ENCODE measurements at regions not wholly inside any gene's neighbourhood (a gene's known extent, or its start where the extent isn't known, plus 50 kb on each side); places are given as distances from the start of the nearest gene placed in this dataset.

GRCh38 chr17:52824542-52824941 lies 666.0 kb upstream of the CA10 start:
- no peak for TF ChIP-seq CHD2 (IDR thresholded peaks at IDR 0.05; ENCODE audit: low read length, partially characterized antibody)
- TF ChIP-seq, protein P1, sequence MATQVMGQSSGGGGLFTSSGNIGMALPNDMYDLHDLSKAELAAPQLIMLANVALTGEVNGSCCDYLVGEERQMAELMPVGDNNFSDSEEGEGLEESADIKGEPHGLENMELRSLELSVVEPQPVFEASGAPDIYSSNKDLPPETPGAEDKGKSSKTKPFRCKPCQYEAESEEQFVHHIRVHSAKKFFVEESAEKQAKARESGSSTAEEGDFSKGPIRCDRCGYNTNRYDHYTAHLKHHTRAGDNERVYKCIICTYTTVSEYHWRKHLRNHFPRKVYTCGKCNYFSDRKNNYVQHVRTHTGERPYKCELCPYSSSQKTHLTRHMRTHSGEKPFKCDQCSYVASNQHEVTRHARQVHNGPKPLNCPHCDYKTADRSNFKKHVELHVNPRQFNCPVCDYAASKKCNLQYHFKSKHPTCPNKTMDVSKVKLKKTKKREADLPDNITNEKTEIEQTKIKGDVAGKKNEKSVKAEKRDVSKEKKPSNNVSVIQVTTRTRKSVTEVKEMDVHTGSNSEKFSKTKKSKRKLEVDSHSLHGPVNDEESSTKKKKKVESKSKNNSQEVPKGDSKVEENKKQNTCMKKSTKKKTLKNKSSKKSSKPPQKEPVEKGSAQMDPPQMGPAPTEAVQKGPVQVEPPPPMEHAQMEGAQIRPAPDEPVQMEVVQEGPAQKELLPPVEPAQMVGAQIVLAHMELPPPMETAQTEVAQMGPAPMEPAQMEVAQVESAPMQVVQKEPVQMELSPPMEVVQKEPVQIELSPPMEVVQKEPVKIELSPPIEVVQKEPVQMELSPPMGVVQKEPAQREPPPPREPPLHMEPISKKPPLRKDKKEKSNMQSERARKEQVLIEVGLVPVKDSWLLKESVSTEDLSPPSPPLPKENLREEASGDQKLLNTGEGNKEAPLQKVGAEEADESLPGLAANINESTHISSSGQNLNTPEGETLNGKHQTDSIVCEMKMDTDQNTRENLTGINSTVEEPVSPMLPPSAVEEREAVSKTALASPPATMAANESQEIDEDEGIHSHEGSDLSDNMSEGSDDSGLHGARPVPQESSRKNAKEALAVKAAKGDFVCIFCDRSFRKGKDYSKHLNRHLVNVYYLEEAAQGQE (IDR thresholded peaks at IDR 0.05; ENCODE audit: low read depth, low read length) = no peak
- TF ChIP-seq, protein P2, sequence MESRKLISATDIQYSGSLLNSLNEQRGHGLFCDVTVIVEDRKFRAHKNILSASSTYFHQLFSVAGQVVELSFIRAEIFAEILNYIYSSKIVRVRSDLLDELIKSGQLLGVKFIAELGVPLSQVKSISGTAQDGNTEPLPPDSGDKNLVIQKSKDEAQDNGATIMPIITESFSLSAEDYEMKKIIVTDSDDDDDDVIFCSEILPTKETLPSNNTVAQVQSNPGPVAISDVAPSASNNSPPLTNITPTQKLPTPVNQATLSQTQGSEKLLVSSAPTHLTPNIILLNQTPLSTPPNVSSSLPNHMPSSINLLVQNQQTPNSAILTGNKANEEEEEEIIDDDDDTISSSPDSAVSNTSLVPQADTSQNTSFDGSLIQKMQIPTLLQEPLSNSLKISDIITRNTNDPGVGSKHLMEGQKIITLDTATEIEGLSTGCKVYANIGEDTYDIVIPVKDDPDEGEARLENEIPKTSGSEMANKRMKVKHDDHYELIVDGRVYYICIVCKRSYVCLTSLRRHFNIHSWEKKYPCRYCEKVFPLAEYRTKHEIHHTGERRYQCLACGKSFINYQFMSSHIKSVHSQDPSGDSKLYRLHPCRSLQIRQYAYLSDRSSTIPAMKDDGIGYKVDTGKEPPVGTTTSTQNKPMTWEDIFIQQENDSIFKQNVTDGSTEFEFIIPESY (IDR thresholded peaks at IDR 0.05; ENCODE audit: borderline replicate concordance, low read depth) = no peak
- TF ChIP-seq FOSL2 (IDR thresholded peaks at IDR 0.05; ENCODE audit: borderline replicate concordance, low read depth) = no peak
- no peak for TF ChIP-seq FOXJ3 (CRISPR knock-in tag; IDR thresholded peaks at IDR 0.05)
- TF ChIP-seq MXI1 (IDR thresholded peaks at IDR 0.05; ENCODE audit: low read depth, low read length) = no peak
- no peak for TF ChIP-seq MEF2A (IDR thresholded peaks at IDR 0.05; ENCODE audit: borderline replicate concordance, low read depth)
- TF ChIP-seq TEAD4 (IDR thresholded peaks at IDR 0.05; ENCODE audit: borderline replicate concordance, insufficient read depth) = no peak
- Histone ChIP-seq H3K27me3 (ENCODE audit: insufficient read depth) (no peaks in the 10 kb centered on the region), H3K9me2 (no peaks in the 10 kb centered on the region), H4K20me1 (ENCODE audit: insufficient read depth) (no peaks in the 10 kb centered on the region), H3K27ac (ENCODE audit: low read depth in 2 of 2, low read length in 1 of 2) (no peak overlapping the region), H3K4me1 (ENCODE audit: control insufficient read depth in 1 of 2, insufficient read depth in 2 of 2, low read depth in 1 of 2, low read length in 1 of 2) (no peaks in the 10 kb centered on the region), H3K4me3 (ENCODE audit: low read depth in 2 of 2, low read length in 1 of 2) (no peak overlapping the region), H3K36me3 (replicated peaks in 1 of 2; ENCODE audit: control insufficient read depth in 1 of 2, insufficient read depth in 2 of 2, low read length in 1 of 2) (no peaks in the 10 kb centered on the region), H2AFZ (ENCODE audit: low read depth) (no peak overlapping the region), H3K9ac (no peak overlapping the region), H3K4me2 (no peak overlapping the region), H3K9me3 (no peaks in the 10 kb centered on the region), H3K79me2 (ENCODE audit: insufficient read depth) (no peaks in the 10 kb centered on the region), H3F3A (replicated peaks; ENCODE audit: insufficient read depth) (no peaks in the 10 kb centered on the region)
- 21% methylated on average over 3 of the region's 3 CpGs for WGBS (ENCODE audit: low lambda C conversion rate)
- ChIA-PET CTCF (no interaction called here), POLR2A (no interaction called here)
- no peak for DNase-seq

GRCh38 chr17:52823155-52823554 lies 664.6 kb upstream of the CA10 start:
- no peak overlapping the region for H3K4me2 ChIP-seq
- H3K4me1 ChIP-seq (ENCODE audit: control insufficient read depth in 1 of 2, insufficient read depth in 2 of 2, low read depth in 1 of 2, low read length in 1 of 2) = no peaks in the 10 kb centered on the region
- DNase-seq = no peak
- H3K27ac ChIP-seq (ENCODE audit: low read depth in 2 of 2, low read length in 1 of 2) = no peak overlapping the region
- no peak overlapping the region for H3K9ac ChIP-seq
- ChIA-PET CTCF (interaction anchor here (1.0 kb wide), 1 partner anchor 30 kb away, joined by 3 read pairs; no protein-coding TSS in a partner anchor), POLR2A (no interaction called here)
- no peaks in the 10 kb centered on the region for H3K36me3 ChIP-seq (replicated peaks in 1 of 2; ENCODE audit: control insufficient read depth in 1 of 2, insufficient read depth in 2 of 2, low read length in 1 of 2)
- H3K9me2 ChIP-seq = no peaks in the 10 kb centered on the region
- no peaks in the 10 kb centered on the region for H3K9me3 ChIP-seq
- H2AFZ ChIP-seq (ENCODE audit: low read depth) = no peak overlapping the region
- no peaks in the 10 kb centered on the region for H4K20me1 ChIP-seq (ENCODE audit: insufficient read depth)
- no peaks in the 10 kb centered on the region for H3K27me3 ChIP-seq (ENCODE audit: insufficient read depth)
- no peaks in the 10 kb centered on the region for H3K79me2 ChIP-seq (ENCODE audit: insufficient read depth)
- no peak overlapping the region for H3K4me3 ChIP-seq (ENCODE audit: low read depth in 2 of 2, low read length in 1 of 2)
- H3F3A ChIP-seq (replicated peaks; ENCODE audit: insufficient read depth) = no peaks in the 10 kb centered on the region
- TF ChIP-seq IRF3 (IDR thresholded peaks at IDR 0.05; ENCODE audit: low read depth, low read length) (no peak), SIN3A (IDR thresholded peaks at IDR 0.05; ENCODE audit: borderline replicate concordance, low read depth, low read length) (no peak), USF2 (IDR thresholded peaks at IDR 0.05; ENCODE audit: borderline replicate concordance, low read depth, low read length) (no peak), JUND (IDR thresholded peaks at IDR 0.05) (no peak), FOSL2 (IDR thresholded peaks at IDR 0.05; ENCODE audit: borderline replicate concordance, low read depth) (no peak), FOXJ3 (CRISPR knock-in tag; IDR thresholded peaks at IDR 0.05) (no peak), MXI1 (IDR thresholded peaks at IDR 0.05; ENCODE audit: low read depth, low read length) (no peak), MEF2A (IDR thresholded peaks at IDR 0.05; ENCODE audit: borderline replicate concordance, low read depth) (no peak), USF1 (IDR thresholded peaks at IDR 0.05; ENCODE audit: borderline replicate concordance, low read depth) (no peak), RFX5 (IDR thresholded peaks at IDR 0.05; ENCODE audit: low read length) (no peak)
- TF ChIP-seq, protein P2 (IDR thresholded peaks at IDR 0.05; ENCODE audit: borderline replicate concordance, low read depth) = no peak
- TF ChIP-seq, protein P3, sequence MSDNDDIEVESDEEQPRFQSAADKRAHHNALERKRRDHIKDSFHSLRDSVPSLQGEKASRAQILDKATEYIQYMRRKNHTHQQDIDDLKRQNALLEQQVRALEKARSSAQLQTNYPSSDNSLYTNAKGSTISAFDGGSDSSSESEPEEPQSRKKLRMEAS (IDR thresholded peaks at IDR 0.05; ENCODE audit: low read depth) = no peak
